OCI-LY1 (cell line): ENCODE measurements at regions not wholly inside any gene's neighbourhood (a gene's known extent, or its start where the extent isn't known, plus 50 kb on each side); places are given as distances from the start of the nearest gene placed in this dataset.

Experiments
- H2AFZ ChIP-seq: fragments of 200-600 bp; sonication (generic), shearing (Covaris generic); 2 replicates; pipeline ENCODE4 v1.6.0; 2014; ENCODE audit warnings: antibody characterized with exemption, mild to moderate bottlenecking, low read length
- H3F3A ChIP-seq: fragments of 200-600 bp; sonication (generic), shearing (Covaris generic); 2 replicates; pipeline ENCODE4 v1.6.0; 2014; ENCODE audit warnings: mild to moderate bottlenecking, antibody characterized with exemption, low read length, moderate library complexity; ENCODE audit not compliant: insufficient read depth
- H3K27ac ChIP-seq: fragments of 200-600 bp; sonication (generic); 2 replicates; pipeline ENCODE4 v1.5.1; 2014; ENCODE audit warnings: low read length, mixed run types, mild to moderate bottlenecking, low read depth; ENCODE audit not compliant: poor library complexity, severe bottlenecking
- H3K27me3 ChIP-seq: fragments of 200-600 bp; sonication (generic); 2 replicates; pipeline ENCODE4 v1.6.0; 2014; ENCODE audit warnings: antibody characterized with exemption, mild to moderate bottlenecking, low read length, moderate library complexity; ENCODE audit not compliant: insufficient read depth
- H3K36me3 ChIP-seq: fragments of 200-600 bp; sonication (generic); 2 replicates; pipeline ENCODE4 v1.6.1; 2014; ENCODE audit warnings: mild to moderate bottlenecking, antibody characterized with exemption, low read length, moderate library complexity, mixed read lengths; ENCODE audit not compliant: insufficient read depth
- H3K4me1 ChIP-seq: fragments of 200-600 bp; sonication (generic); 2 replicates; pipeline ENCODE4 v1.5.1; 2014; ENCODE audit warnings: mild to moderate bottlenecking, low read length, moderate library complexity; ENCODE audit not compliant: insufficient read depth, severe bottlenecking
- H3K4me2 ChIP-seq: fragments of 200-600 bp; sonication (generic), shearing (Covaris generic); 2 replicates; pipeline ENCODE4 v1.6.1; 2014; ENCODE audit warnings: low read length
- H3K4me3 ChIP-seq: fragments of 200-600 bp; sonication (generic); 2 replicates; pipeline ENCODE4 v1.5.1; 2014; ENCODE audit warnings: low read length, low read depth, mild to moderate bottlenecking, mixed read lengths; ENCODE audit not compliant: poor library complexity, severe bottlenecking
- H3K79me2 ChIP-seq: fragments of 200-600 bp; shearing (Covaris generic); 2 replicates; pipeline ENCODE4 v1.6.1; 2016; ENCODE audit warnings: mixed run types, low read length, mixed read lengths; ENCODE audit not compliant: insufficient read depth
- H3K9ac ChIP-seq: fragments of 200-600 bp; sonication (generic), shearing (Covaris generic); 2 replicates; pipeline ENCODE4 v1.6.1; 2014; ENCODE audit warnings: mild to moderate bottlenecking, low read length, mixed read lengths
- H3K9me2 ChIP-seq: fragments of 200-600 bp; sonication (generic), shearing (Covaris generic); 2 replicates; pipeline ENCODE4 v1.6.1; 2014; ENCODE audit warnings: low read depth, mild to moderate bottlenecking, low read length, mixed read lengths
- H3K9me3 ChIP-seq: fragments of 200-600 bp; shearing (Covaris generic); 2 replicates; pipeline ENCODE4 v1.6.1; 2014; ENCODE audit warnings: low read length, mixed read lengths
- H4K20me1 ChIP-seq: fragments of 200-600 bp; sonication (generic), shearing (Covaris generic); 2 replicates; pipeline ENCODE4 v1.6.0; 2016; ENCODE audit warnings: mild to moderate bottlenecking, low read length; ENCODE audit not compliant: insufficient read depth
- EZH2 ChIP-seq: fragments of 200-600 bp; sonication (generic), shearing (Covaris generic); IDR thresholded peaks from 2 replicates; pipeline ENCODE4 v1.8.0; 2017; ENCODE audit warnings: borderline replicate concordance, mixed run types, mild to moderate bottlenecking, antibody characterized with exemption, low read length, moderate library complexity, mixed read lengths
- TF ChIP-seq, protein P1 (sequence below): fragments of 200-600 bp; sonication (generic), shearing (Covaris generic); IDR thresholded peaks from 2 replicates; pipeline ENCODE4 v1.5.1; 2017; ENCODE audit warnings: mild to moderate bottlenecking, antibody characterized with exemption, low read length, moderate library complexity, mixed read lengths

- Histone ChIP-seq H4K20me1 (no peaks in the 10 kb centered on the region), H3K4me3 (no peak overlapping the region), H3K27ac (no peak overlapping the region), H3K79me2 (no peaks in the 10 kb centered on the region), H3K9ac (no peak overlapping the region), H3K4me1 (no peaks in the 10 kb centered on the region), H3K36me3 (no peaks in the 10 kb centered on the region), H3K27me3 (no peaks in the 10 kb centered on the region), H3F3A (no peaks in the 10 kb centered on the region), H3K9me2 (no peaks in the 10 kb centered on the region), H2AFZ (no peak overlapping the region), H3K9me3 (no peaks in the 10 kb centered on the region), H3K4me2 (no peak overlapping the region)
- no peak for TF ChIP-seq EZH2
- TF ChIP-seq, protein P1, sequence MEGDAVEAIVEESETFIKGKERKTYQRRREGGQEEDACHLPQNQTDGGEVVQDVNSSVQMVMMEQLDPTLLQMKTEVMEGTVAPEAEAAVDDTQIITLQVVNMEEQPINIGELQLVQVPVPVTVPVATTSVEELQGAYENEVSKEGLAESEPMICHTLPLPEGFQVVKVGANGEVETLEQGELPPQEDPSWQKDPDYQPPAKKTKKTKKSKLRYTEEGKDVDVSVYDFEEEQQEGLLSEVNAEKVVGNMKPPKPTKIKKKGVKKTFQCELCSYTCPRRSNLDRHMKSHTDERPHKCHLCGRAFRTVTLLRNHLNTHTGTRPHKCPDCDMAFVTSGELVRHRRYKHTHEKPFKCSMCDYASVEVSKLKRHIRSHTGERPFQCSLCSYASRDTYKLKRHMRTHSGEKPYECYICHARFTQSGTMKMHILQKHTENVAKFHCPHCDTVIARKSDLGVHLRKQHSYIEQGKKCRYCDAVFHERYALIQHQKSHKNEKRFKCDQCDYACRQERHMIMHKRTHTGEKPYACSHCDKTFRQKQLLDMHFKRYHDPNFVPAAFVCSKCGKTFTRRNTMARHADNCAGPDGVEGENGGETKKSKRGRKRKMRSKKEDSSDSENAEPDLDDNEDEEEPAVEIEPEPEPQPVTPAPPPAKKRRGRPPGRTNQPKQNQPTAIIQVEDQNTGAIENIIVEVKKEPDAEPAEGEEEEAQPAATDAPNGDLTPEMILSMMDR, result no peak
Observed at GRCh38 chr3:116947148-116947547, 237.6 kb downstream of the TUSC7 start.

- Histone ChIP-seq H3K9me2 (no peaks in the 10 kb centered on the region), H3F3A (no peaks in the 10 kb centered on the region), H2AFZ (no peak overlapping the region), H3K79me2 (no peaks in the 10 kb centered on the region), H3K9ac (no peak overlapping the region), H3K27ac (no peak overlapping the region), H3K4me1 (no peaks in the 10 kb centered on the region), H3K9me3 (no peaks in the 10 kb centered on the region), H3K27me3 (no peaks in the 10 kb centered on the region), H3K4me2 (no peak overlapping the region), H3K4me3 (no peak overlapping the region), H4K20me1 (no peaks in the 10 kb centered on the region), H3K36me3 (no peaks in the 10 kb centered on the region)
- TF ChIP-seq, protein P1, result no peak
- no peak for TF ChIP-seq EZH2
Observed at GRCh38 chr3:116947809-116948208, 238.2 kb downstream of the TUSC7 start.

DNA sequence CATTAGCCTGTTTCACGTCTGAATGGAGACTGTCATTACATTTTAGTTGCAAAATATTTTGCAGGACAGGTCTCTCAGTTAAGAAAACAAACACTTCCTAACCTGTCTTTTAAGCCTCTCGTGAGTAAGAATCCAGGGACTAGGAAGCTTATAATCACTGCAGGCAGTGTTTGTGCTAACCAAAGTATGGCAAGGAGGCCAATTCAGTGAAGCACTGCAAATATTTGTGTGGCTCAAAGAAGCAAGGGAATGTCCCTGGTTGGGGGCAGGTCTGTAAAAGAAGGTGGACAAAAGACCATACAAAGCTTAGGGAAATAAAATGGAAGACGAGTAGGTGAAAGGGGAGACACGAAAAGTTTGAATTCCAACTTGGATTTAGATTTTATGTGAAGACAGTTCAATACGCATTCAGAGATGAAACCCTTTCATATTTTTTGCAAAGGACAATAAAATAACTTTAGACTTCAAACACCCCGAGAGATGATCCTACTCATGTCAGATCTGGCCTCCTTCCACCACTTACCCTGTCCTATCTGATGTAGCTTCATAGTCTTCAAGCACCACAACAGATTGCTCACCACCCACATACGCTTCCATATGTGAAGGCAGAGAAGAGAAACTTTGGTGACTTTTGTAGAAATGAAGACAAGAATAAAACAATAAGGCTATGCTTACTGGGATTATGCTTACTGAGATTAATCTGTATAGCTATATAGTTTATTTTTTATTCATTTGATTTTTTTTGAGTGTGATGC, 240.9 kb downstream of the TUSC7 start:
- no peak overlapping the region for H3K27ac ChIP-seq
- no peaks in the 10 kb centered on the region for H3K27me3 ChIP-seq
- no peaks in the 10 kb centered on the region for H3F3A ChIP-seq
- no peaks in the 10 kb centered on the region for H3K79me2 ChIP-seq
- H3K4me2 ChIP-seq, result no peak overlapping the region
- no peaks in the 10 kb centered on the region for H3K4me1 ChIP-seq
- H3K4me3 ChIP-seq, result no peak overlapping the region
- no peaks in the 10 kb centered on the region for H3K9me3 ChIP-seq
- H3K36me3 ChIP-seq, result no peaks in the 10 kb centered on the region
- H3K9me2 ChIP-seq, result no peaks in the 10 kb centered on the region
- H3K9ac ChIP-seq, result no peak overlapping the region
- H4K20me1 ChIP-seq, result no peaks in the 10 kb centered on the region
- TF ChIP-seq EZH2, result no peak
- no peak overlapping the region for H2AFZ ChIP-seq

GRCh38 chr3:116951610-116952009, 242.0 kb downstream of the TUSC7 start:
- TF ChIP-seq EZH2, result no peak
- TF ChIP-seq, protein P1, result no peak
- Histone ChIP-seq H3K36me3 (no peaks in the 10 kb centered on the region), H4K20me1 (no peaks in the 10 kb centered on the region), H3K4me3 (no peak overlapping the region), H3K4me1 (no peaks in the 10 kb centered on the region), H3K27ac (no peak overlapping the region), H3F3A (no peaks in the 10 kb centered on the region), H3K4me2 (no peak overlapping the region), H3K27me3 (no peaks in the 10 kb centered on the region), H3K79me2 (no peaks in the 10 kb centered on the region), H3K9me3 (no peaks in the 10 kb centered on the region), H2AFZ (no peak overlapping the region), H3K9ac (no peak overlapping the region), H3K9me2 (no peaks in the 10 kb centered on the region)
